GM20431 (cell line): ENCODE measurements at regions not wholly inside any gene's neighbourhood (a gene's known extent, or its start where the extent isn't known, plus 50 kb on each side); places are given as distances from the start of the nearest gene placed in this dataset.

Experiments used
- in situ Hi-C: fragments of 300-500 bp; cut with MseI, MboI; formaldehyde crosslinking; loops from one replicate; pipeline ENCODE4 v1.15.0; 2020; ENCODE audit warnings: low sequenced_read_pairs; ENCODE audit not compliant: unreplicated experiment

DNA sequence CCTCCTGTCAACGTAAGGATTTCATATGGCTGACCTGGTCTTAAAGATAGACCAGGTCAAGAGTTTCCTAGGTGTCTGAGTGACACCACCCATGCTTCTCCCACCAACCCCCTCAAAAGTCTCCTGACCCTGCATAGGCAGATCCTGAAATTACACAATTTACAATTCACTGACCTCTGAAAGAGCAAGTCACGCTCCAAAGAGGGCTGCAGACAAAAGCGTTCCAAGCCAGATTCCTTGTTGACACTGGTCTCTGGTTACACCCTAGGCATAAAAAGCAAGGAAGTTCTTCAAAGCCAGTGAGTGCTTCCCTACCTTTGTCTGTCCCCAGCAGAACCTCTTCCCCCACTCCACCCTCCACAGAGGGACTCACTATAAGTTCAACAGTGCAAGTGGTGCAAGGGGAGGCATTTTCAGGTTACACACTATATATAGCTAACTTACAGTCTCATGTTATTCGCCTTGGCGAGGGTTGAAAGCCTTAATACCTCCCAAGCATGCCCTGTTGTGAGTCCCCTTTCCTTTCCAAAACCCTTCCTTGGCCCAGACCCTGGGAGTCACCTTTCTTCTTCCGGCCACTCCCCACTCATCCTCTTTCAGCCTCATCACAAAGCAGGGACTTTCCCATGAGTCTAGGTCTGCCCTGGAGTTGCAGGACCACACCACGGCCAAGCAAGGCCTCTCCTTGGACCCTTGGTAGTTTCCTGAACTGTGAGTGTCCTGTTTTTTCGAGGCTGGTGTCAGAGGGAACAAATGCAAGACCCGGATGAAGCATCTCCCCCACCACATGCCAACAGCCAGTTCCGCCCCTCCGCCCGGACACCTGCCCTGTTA is 58.0 kb upstream of the KLF3 start:
- in situ Hi-C loops, result no loop called here

GRCh38 chr4:38606587-38606905 is 57.5 kb upstream of the KLF3 start:
- in situ Hi-C loops, result no loop called here

GRCh38 chr4:38609614-38610013 is 54.4 kb upstream of the KLF3 start:
- in situ Hi-C loops, result no loop called here

GRCh38 chr4:38610521-38610920 is 53.5 kb upstream of the KLF3 start:
- in situ Hi-C loops, result no loop called here

DNA sequence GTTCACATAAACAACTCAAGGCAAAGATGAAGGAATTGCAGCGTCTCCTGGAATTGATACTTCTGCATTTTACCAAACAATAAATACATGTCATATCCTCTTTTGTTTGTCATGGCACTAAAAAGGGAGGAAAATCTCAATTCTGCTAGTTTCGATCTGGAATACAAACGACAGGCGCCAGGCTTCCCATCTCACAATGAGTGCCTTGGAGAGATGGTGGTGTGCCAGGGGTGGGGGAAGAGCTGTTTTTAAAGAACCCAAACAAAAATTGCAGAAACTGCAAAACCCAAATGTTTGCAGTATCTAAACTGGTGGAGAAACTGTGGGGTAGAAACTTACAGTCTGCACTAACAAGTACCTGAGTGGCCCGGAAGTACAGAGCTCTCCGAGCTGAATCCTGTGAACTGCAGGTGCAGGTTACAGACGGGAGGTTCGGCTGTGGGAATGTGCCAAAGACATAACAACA is 53.0 kb upstream of the KLF3 start:
- in situ Hi-C loops, result no loop called here

DNA sequence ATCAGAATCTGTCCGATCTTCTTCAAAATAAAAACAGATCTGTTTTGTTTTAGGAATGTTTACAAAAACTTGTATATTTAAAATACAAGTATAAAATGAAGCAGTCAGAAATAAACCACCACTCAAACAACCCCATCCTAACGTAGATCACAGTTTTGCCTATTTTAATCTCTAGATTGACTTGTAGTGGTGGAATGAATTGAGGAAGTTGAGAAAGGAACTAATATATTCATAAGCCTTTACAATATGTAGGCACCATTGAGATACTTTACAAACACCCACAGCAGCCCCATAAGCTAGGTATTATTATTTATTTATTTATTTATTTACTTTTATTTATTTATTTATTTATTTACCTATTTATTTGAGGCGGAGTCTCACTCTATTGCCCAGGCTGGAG is 52.3 kb upstream of the KLF3 start:
- in situ Hi-C loops, result no loop called here

- in situ Hi-C loops, result no loop called here
Measured at GRCh38 chr4:38612646-38613414, 51.2 kb upstream of the KLF3 start.
